ENCODE measurements at regions not wholly inside any gene's neighbourhood (a gene's known extent, or its start where the extent isn't known, plus 50 kb on each side); places are given as distances from the start of the nearest gene placed in this dataset.

- DNase-seq, result no peak
These were observed 241.3 kb downstream of the LOXHD1 start for GRCh38 chr18:46415532-46416252.

- DNase-seq, result no peak
These were observed 240.0 kb downstream of the LOXHD1 start for GRCh38 chr18:46416706-46417638.

- no peak for DNase-seq
These were observed 238.3 kb downstream of the LOXHD1 start for GRCh38 chr18:46418663-46419260.

- no peak for DNase-seq
These were observed 237.5 kb downstream of the LOXHD1 start for GRCh38 chr18:46419391-46420141.

GRCh38 chr18:46421973-46422551 lies 235.0 kb downstream of the LOXHD1 start:
- no peak for DNase-seq

- DNase-seq, result no peak
These were observed 234.4 kb downstream of the LOXHD1 start for GRCh38 chr18:46422552-46423055.

- no peak for DNase-seq
These were observed 233.7 kb downstream of the LOXHD1 start for GRCh38 chr18:46423226-46423805.

GRCh38 chr18:46424898-46425297 lies 232.1 kb downstream of the LOXHD1 start:
- no peak for DNase-seq

GRCh38 chr18:46425511-46425910 lies 231.5 kb downstream of the LOXHD1 start:
- DNase-seq, result no peak

GRCh38 chr18:46426021-46426678 lies 230.9 kb downstream of the LOXHD1 start:
- DNase-seq, result no peak

GRCh38 chr18:46426679-46427047 lies 230.4 kb downstream of the LOXHD1 start:
- DNase-seq, result no peak
